Stimulated activated memory B cell treated with anti-CD40 and anti-IgM and Interleukin-4, amounts not matched to agents 10 μg/mL and 1 μg/mL and 100 μg/mL, for 72 hours (primary cell): ENCODE measurements at regions not wholly inside any gene's neighbourhood (a gene's known extent, or its start where the extent isn't known, plus 50 kb on each side); places are given as distances from the start of the nearest gene placed in this dataset.

Source experiments
- ATAC-seq: fragments of 150-1000 bp; cut with Tn5 transposase; 2 replicates; pipeline ENCODE4 v1.10.0; 2021
- H3K27ac Mint-ChIP-seq: one replicate; pipeline ENCODE4 v1.8.0; 2022; ENCODE audit warnings: mild to moderate bottlenecking, mixed read lengths
- H3K27me3 Mint-ChIP-seq: one replicate; pipeline ENCODE4 v1.8.0; 2022; ENCODE audit warnings: mixed read lengths
- H3K36me3 Mint-ChIP-seq: one replicate; pipeline ENCODE4 v1.8.0; 2022; ENCODE audit warnings: mixed read lengths
- H3K4me1 Mint-ChIP-seq: one replicate; pipeline ENCODE4 v1.8.0; 2022; ENCODE audit warnings: mixed read lengths
- H3K4me3 Mint-ChIP-seq: one replicate; pipeline ENCODE4 v1.8.0; 2022; ENCODE audit warnings: mild to moderate bottlenecking, moderate library complexity, mixed read lengths
- H3K9me3 Mint-ChIP-seq: one replicate; pipeline ENCODE4 v1.8.0; 2022; ENCODE audit warnings: mixed read lengths

GRCh38 chr20:11378252-11378651, 539.4 kb upstream of the BTBD3 start:
- no peak overlapping the region for H3K4me3 Mint-ChIP-seq
- no peak overlapping the region for H3K27ac Mint-ChIP-seq
- no peaks in the 10 kb centered on the region for H3K36me3 Mint-ChIP-seq
- no peaks in the 10 kb centered on the region for H3K27me3 Mint-ChIP-seq
- peaks cover 10% of the 10 kb centered on the region for H3K9me3 Mint-ChIP-seq
- no peak for ATAC-seq
- H3K4me1 Mint-ChIP-seq: no peaks in the 10 kb centered on the region

- Mint-ChIP-seq H3K36me3 (no peaks in the 10 kb centered on the region), H3K9me3 (peaks cover 15% of the 10 kb centered on the region), H3K27ac (no peak overlapping the region), H3K4me3 (no peak overlapping the region), H3K4me1 (no peaks in the 10 kb centered on the region), H3K27me3 (no peaks in the 10 kb centered on the region)
- ATAC-seq: no peak
Observed at GRCh38 chr20:11379257-11380011, 538.3 kb upstream of the BTBD3 start.

- Mint-ChIP-seq H3K36me3 (no peaks in the 10 kb centered on the region), H3K4me1 (no peaks in the 10 kb centered on the region), H3K4me3 (no peak overlapping the region), H3K9me3 (peaks cover 15% of the 10 kb centered on the region), H3K27ac (no peak overlapping the region), H3K27me3 (no peaks in the 10 kb centered on the region)
- ATAC-seq: no peak
Observed at GRCh38 chr20:11380283-11380682, 537.4 kb upstream of the BTBD3 start.

GRCh38 chr20:11387189-11387754, 530.4 kb upstream of the BTBD3 start:
- Mint-ChIP-seq H3K4me3 (no peak overlapping the region), H3K36me3 (no peaks in the 10 kb centered on the region), H3K9me3 (peaks cover 7% of the 10 kb centered on the region), H3K4me1 (no peaks in the 10 kb centered on the region), H3K27me3 (no peaks in the 10 kb centered on the region), H3K27ac (no peak overlapping the region)
- no peak for ATAC-seq

- H3K4me3 Mint-ChIP-seq: no peak overlapping the region
- H3K27ac Mint-ChIP-seq: no peak overlapping the region
- ATAC-seq: no peak
- no peaks in the 10 kb centered on the region for H3K36me3 Mint-ChIP-seq
- peaks cover 4% of the 10 kb centered on the region for H3K9me3 Mint-ChIP-seq
- H3K27me3 Mint-ChIP-seq: no peaks in the 10 kb centered on the region
- H3K4me1 Mint-ChIP-seq: no peaks in the 10 kb centered on the region
Observed at GRCh38 chr20:11389186-11389585, 528.5 kb upstream of the BTBD3 start.

- Mint-ChIP-seq H3K9me3 (peaks cover 2% of the 10 kb centered on the region), H3K4me3 (no peak overlapping the region), H3K27me3 (no peaks in the 10 kb centered on the region), H3K27ac (no peak overlapping the region), H3K36me3 (no peaks in the 10 kb centered on the region), H3K4me1 (no peaks in the 10 kb centered on the region)
- ATAC-seq: no peak
Observed at GRCh38 chr20:11391591-11391990, 526.1 kb upstream of the BTBD3 start.

- H3K36me3 Mint-ChIP-seq: no peaks in the 10 kb centered on the region
- no peaks in the 10 kb centered on the region for H3K4me1 Mint-ChIP-seq
- H3K27ac Mint-ChIP-seq: no peak overlapping the region
- ATAC-seq: no peak
- no peaks in the 10 kb centered on the region for H3K9me3 Mint-ChIP-seq
- H3K4me3 Mint-ChIP-seq: no peak overlapping the region
- no peaks in the 10 kb centered on the region for H3K27me3 Mint-ChIP-seq
Observed at GRCh38 chr20:11394145-11394833, 523.4 kb upstream of the BTBD3 start.

GRCh38 chr20:11395581-11395980, 522.1 kb upstream of the BTBD3 start:
- Mint-ChIP-seq H3K27ac (no peak overlapping the region), H3K4me1 (no peaks in the 10 kb centered on the region), H3K4me3 (no peak overlapping the region), H3K36me3 (no peaks in the 10 kb centered on the region), H3K9me3 (peaks cover 3% of the 10 kb centered on the region), H3K27me3 (no peaks in the 10 kb centered on the region)
- no peak for ATAC-seq

GRCh38 chr20:11401988-11402387, 515.7 kb upstream of the BTBD3 start:
- Mint-ChIP-seq H3K36me3 (no peaks in the 10 kb centered on the region), H3K27me3 (no peaks in the 10 kb centered on the region), H3K27ac (no peak overlapping the region), H3K4me3 (no peak overlapping the region), H3K4me1 (no peaks in the 10 kb centered on the region), H3K9me3 (peaks cover 10% of the 10 kb centered on the region)
- no peak for ATAC-seq

- Mint-ChIP-seq H3K36me3 (no peaks in the 10 kb centered on the region), H3K27ac (no peak overlapping the region), H3K27me3 (no peaks in the 10 kb centered on the region), H3K4me1 (no peaks in the 10 kb centered on the region), H3K9me3 (peaks cover 10% of the 10 kb centered on the region), H3K4me3 (no peak overlapping the region)
- no peak for ATAC-seq
Observed at GRCh38 chr20:11403711-11404110, 514.0 kb upstream of the BTBD3 start.

- no peak overlapping the region for H3K4me3 Mint-ChIP-seq
- no peaks in the 10 kb centered on the region for H3K36me3 Mint-ChIP-seq
- H3K4me1 Mint-ChIP-seq: no peaks in the 10 kb centered on the region
- peaks cover 5% of the 10 kb centered on the region for H3K9me3 Mint-ChIP-seq
- no peak overlapping the region for H3K27ac Mint-ChIP-seq
- no peaks in the 10 kb centered on the region for H3K27me3 Mint-ChIP-seq
- ATAC-seq: no peak
Observed at GRCh38 chr20:11406877-11407276, 510.8 kb upstream of the BTBD3 start.

- no peaks in the 10 kb centered on the region for H3K36me3 Mint-ChIP-seq
- no peak overlapping the region for H3K27ac Mint-ChIP-seq
- H3K4me3 Mint-ChIP-seq: no peak overlapping the region
- no peak for ATAC-seq
- peaks cover 10% of the 10 kb centered on the region for H3K9me3 Mint-ChIP-seq
- no peaks in the 10 kb centered on the region for H3K27me3 Mint-ChIP-seq
- H3K4me1 Mint-ChIP-seq: no peaks in the 10 kb centered on the region
Observed at GRCh38 chr20:11409561-11409960, 508.1 kb upstream of the BTBD3 start.

GRCh38 chr20:11411765-11412164, 505.9 kb upstream of the BTBD3 start:
- no peak overlapping the region for H3K4me3 Mint-ChIP-seq
- no peak for ATAC-seq
- H3K36me3 Mint-ChIP-seq: no peaks in the 10 kb centered on the region
- H3K4me1 Mint-ChIP-seq: no peaks in the 10 kb centered on the region
- H3K27me3 Mint-ChIP-seq: no peaks in the 10 kb centered on the region
- peaks cover 5% of the 10 kb centered on the region for H3K9me3 Mint-ChIP-seq
- H3K27ac Mint-ChIP-seq: no peak overlapping the region

- Mint-ChIP-seq H3K4me1 (no peaks in the 10 kb centered on the region), H3K27ac (no peak overlapping the region), H3K36me3 (no peaks in the 10 kb centered on the region), H3K9me3 (no peaks in the 10 kb centered on the region), H3K27me3 (no peaks in the 10 kb centered on the region), H3K4me3 (no peak overlapping the region)
- ATAC-seq: no peak
Observed at GRCh38 chr20:11426948-11427347, 490.7 kb upstream of the BTBD3 start.

- Mint-ChIP-seq H3K4me3 (no peak overlapping the region), H3K4me1 (no peaks in the 10 kb centered on the region), H3K9me3 (peaks cover 2% of the 10 kb centered on the region), H3K27me3 (no peaks in the 10 kb centered on the region), H3K36me3 (no peaks in the 10 kb centered on the region), H3K27ac (no peak overlapping the region)
- no peak for ATAC-seq
Observed at GRCh38 chr20:11429168-11429567, 488.5 kb upstream of the BTBD3 start.
